K562 (cell line): ENCODE measurements at regions not wholly inside any gene's neighbourhood (a gene's known extent, or its start where the extent isn't known, plus 50 kb on each side); places are given as distances from the start of the nearest gene placed in this dataset.

ENCODE experiments used
- ATAC-seq: fragments of 200-7000 bp; cut with Tn5 transposase; 3 replicates; pipeline ENCODE4 v1.9.1; 2020; ENCODE audit warnings: moderate library complexity
- BruUV-seq: library from RNA; stranded (reverse); fragments of 400-500 nt; replicated peaks from 2 replicates; lab custom pipeline; 2021; lab: Mats Ljungman, UMichigan
- CTCF ChIA-PET: fragments of 300-600 bp; formaldehyde crosslinking; extraction: SDS; loops from one replicate; lab custom pipeline; 2021; ENCODE audit warnings: low intra/inter-chr PET ratio; lab: Yijun Ruan, JAX
- POLR2A ChIA-PET: fragments of 300-600, 350-650 bp; sonication (Branson Sonifier 250); formaldehyde crosslinking; extraction: SDS; loops from one replicate; lab custom pipeline; 2021; ENCODE audit warnings: antibody characterized with exemption, inconsistent platforms; lab: Yijun Ruan, JAX
- DNase-seq, 4 experiments: peaks; one replicate each; pipeline versions ENCODE4 v3.0.0 to v3.0.0-alpha.2; 2011 to 2018; ENCODE audit warnings: low spot score in 3 of 4, mixed read lengths in 3 of 4; ENCODE audit errors: extremely low read depth in 1 of 4
- FAIRE-seq: peaks from 2 replicates; lab custom pipeline; 2011; peaks lifted over from hg19 to GRCh38; lab: Jason Lieb, UNC
- H2AFZ ChIP-seq: 2 replicates; pipeline ENCODE4 v1.6.0; 2011; ENCODE audit warnings: low read depth, low read length, control low read depth, inconsistent platforms
- H3K27ac ChIP-seq: fragments of 200-600 bp; 3 replicates; pipeline ENCODE4 v1.8.0; 2011; ENCODE audit warnings: low read depth, mild to moderate bottlenecking, control low read depth, inconsistent platforms, low read length, moderate library complexity, mixed read lengths; ENCODE audit errors: extremely low read depth
- H3K27me3 ChIP-seq, 2 experiments: fragments of 300-600 bp in 1 of 2; 2 replicates in 1 of 2; 3 replicates in 1 of 2; pipeline versions ENCODE4 v1.6.0 to v1.8.0; 2011; ENCODE audit warnings: inconsistent platforms in 2 of 2, low read length in 2 of 2, mild to moderate bottlenecking in 1 of 2, mixed read lengths in 1 of 2, moderate library complexity in 1 of 2; ENCODE audit not compliant: control insufficient read depth in 2 of 2, insufficient read depth in 2 of 2
- H3K36me3 ChIP-seq: fragments of 300-600 bp; 3 replicates; pipeline ENCODE4 v1.8.0; 2011; ENCODE audit warnings: mild to moderate bottlenecking, low read length, inconsistent platforms; ENCODE audit not compliant: control insufficient read depth, insufficient read depth
- H3K4me1 ChIP-seq, 2 experiments: fragments of 200-600 bp in 1 of 2; replicated peaks in 1 of 2; 2 replicates in 1 of 2; 3 replicates in 1 of 2; pipeline versions ENCODE4 v1.5.1 to v1.8.0; 2011; ENCODE audit warnings: inconsistent platforms in 2 of 2, low read length in 2 of 2, mild to moderate bottlenecking in 1 of 2, mixed read lengths in 1 of 2, moderate library complexity in 1 of 2; ENCODE audit not compliant: control insufficient read depth in 2 of 2, insufficient read depth in 2 of 2
- H3K4me2 ChIP-seq: 2 replicates; pipeline ENCODE4 v1.6.1; 2011; ENCODE audit warnings: low read length, control low read depth, inconsistent platforms, mixed read lengths; ENCODE audit not compliant: insufficient read depth
- H3K4me3 ChIP-seq: fragments of 200-600 bp; sonication (generic), shearing (Covaris generic); 2 replicates; pipeline ENCODE4 v1.5.1; 2016; ENCODE audit warnings: control low read depth, inconsistent platforms
- H3K79me2 ChIP-seq: fragments of 200-600 bp; 3 replicates; pipeline ENCODE4 v1.8.0; 2011; ENCODE audit warnings: low read length, inconsistent platforms; ENCODE audit not compliant: control insufficient read depth, insufficient read depth
- H3K9ac ChIP-seq, 2 experiments: 2 replicates each; pipeline versions ENCODE4 v1.6.0 to v1.6.1; 2011; ENCODE audit warnings: low read depth in 2 of 2, low read length in 2 of 2, control low read depth in 1 of 2, inconsistent platforms in 1 of 2, mild to moderate bottlenecking in 1 of 2, mixed read lengths in 1 of 2; ENCODE audit not compliant: insufficient read depth in 1 of 2
- H3K9me1 ChIP-seq: one replicate; pipeline ENCODE4 v1.6.0; 2011; ENCODE audit warnings: inconsistent platforms, mild to moderate bottlenecking, low read length, moderate library complexity; ENCODE audit not compliant: control insufficient read depth, insufficient read depth
- H3K9me3 ChIP-seq: replicated peaks from 2 replicates; pipeline ENCODE4 v1.5.1; 2011; ENCODE audit warnings: low read depth, low read length, inconsistent platforms; ENCODE audit not compliant: control insufficient read depth, insufficient read depth
- H4K20me1 ChIP-seq: replicated peaks from 2 replicates; pipeline ENCODE4 v1.6.1; 2011; ENCODE audit warnings: low read length, inconsistent platforms, mixed read lengths; ENCODE audit not compliant: control insufficient read depth, insufficient read depth
- CEBPB ChIP-seq: fragments of 450-650 bp; IDR thresholded peaks from 2 replicates; pipeline ENCODE4 v1.6.1; 2016; ENCODE audit warnings: missing genetic modification characterization, missing compliant biosample characterization
- SOX6 ChIP-seq: fragments of 450-650 bp; IDR thresholded peaks from 2 replicates; pipeline ENCODE4 v1.6.1; 2014; ENCODE audit warnings: mild to moderate bottlenecking
- ZFP36 ChIP-seq: fragments of 150-350 bp; IDR thresholded peaks from 2 replicates; pipeline ENCODE4 v1.6.1; 2018; ENCODE audit warnings: low read length, low read depth; ENCODE audit not compliant: partially characterized antibody
- WGBS: fragments of 100-300 bp; shearing (Covaris generic); methylation state at CpG from one replicate; pipeline ENCODE4 v1.1.6; 2016; ENCODE audit warnings: low coverage, mixed read lengths; ENCODE audit not compliant: insufficient coverage; ENCODE audit errors: missing lambda C conversion rate; 5-methylcytosine and 5-hydroxymethylcytosine counted together
- in situ Hi-C: fragments of 300-500 bp; cut with MboI; formaldehyde crosslinking; loops from 4 replicates; pipeline ENCODE4 v1.15.0; 2018; ENCODE audit warnings: inconsistent platforms, mixed read lengths
- intact Hi-C: fragments of 100-400 bp; cut with micrococcal nuclease; formaldehyde crosslinking; loops from 2 replicates; pipeline ENCODE4 v1.14.2; 2022

GRCh38 chr4:167555338-167556022, 321.2 kb upstream of the SPOCK3 start:
- no peak overlapping the region for H2AFZ ChIP-seq
- H3K4me2 ChIP-seq = no peak overlapping the region
- DNase-seq (no peak), FAIRE-seq (no peak)
- intact Hi-C loops = no loop called here
- TF ChIP-seq CEBPB = no peak
- TF ChIP-seq, all 486 proteins: peak for 0
- Histone ChIP-seq H4K20me1 (no peaks in the 10 kb centered on the region), H3K9me1 (no peaks in the 10 kb centered on the region), H3K27ac (no peak overlapping the region), H3K36me3 (no peaks in the 10 kb centered on the region), H3K4me3 (no peak overlapping the region), H3K4me1 (no peaks in the 10 kb centered on the region), H3K79me2 (no peaks in the 10 kb centered on the region), H3K9me3 (no peaks in the 10 kb centered on the region), H3K9ac (no peak overlapping the region), H3K27me3 (no peaks in the 10 kb centered on the region)
- no peak for ATAC-seq
- CTCF ChIA-PET = no interaction called here
- in situ Hi-C loops = no loop called here
- no TSS peak for BruUV-seq
- POLR2A ChIA-PET = interaction anchor here (0.7 kb wide), 1 partner anchor 13 kb away, joined by 3 read pairs; no protein-coding TSS in a partner anchor
- 0% methylated on average over 3 of the region's 3 CpGs for WGBS

- Histone ChIP-seq H4K20me1 (no peaks in the 10 kb centered on the region), H3K9ac (no peak overlapping the region), H3K9me1 (no peaks in the 10 kb centered on the region), H3K27ac (no peak overlapping the region), H3K4me3 (no peak overlapping the region), H3K9me3 (no peaks in the 10 kb centered on the region), H2AFZ (no peak overlapping the region), H3K79me2 (no peaks in the 10 kb centered on the region), H3K27me3 (no peaks in the 10 kb centered on the region), H3K4me2 (no peak overlapping the region), H3K4me1 (no peaks in the 10 kb centered on the region), H3K36me3 (no peaks in the 10 kb centered on the region)
- ChIA-PET POLR2A (no interaction called here), CTCF (no interaction called here)
- BruUV-seq = no TSS peak
- ATAC-seq (no peak), FAIRE-seq (no peak), DNase-seq (no peak)
- intact Hi-C loops = no loop called here
- in situ Hi-C loops = no loop called here
- no peak for TF ChIP-seq SOX6
- TF ChIP-seq ZFP36 = peak; percentile 36
- WGBS = 0% methylated on average over 2 of the region's 2 CpGs
Measured at GRCh38 chr4:167578906-167579305, 344.6 kb upstream of the SPOCK3 start.
